Activated CD4-positive, alpha-beta T cell treated with anti-CD3 and anti-CD28 coated beads for 48 hours (primary cell): ENCODE measurements at regions not wholly inside any gene's neighbourhood (a gene's known extent, or its start where the extent isn't known, plus 50 kb on each side); places are given as distances from the start of the nearest gene placed in this dataset.

Experiments
- DNase-seq: peaks from one replicate; pipeline ENCODE4 v3.0.0-alpha.2; 2020

- no peak for DNase-seq
These were observed 164.8 kb downstream of the MACROH2A1 start for GRCh38 chr5:135234242-135234641.

GRCh38 chr5:135233477-135233876 is 165.6 kb downstream of the MACROH2A1 start:
- DNase-seq, result no peak

- DNase-seq, result no peak
These were observed 166.1 kb downstream of the MACROH2A1 start for GRCh38 chr5:135232958-135233357.

DNA sequence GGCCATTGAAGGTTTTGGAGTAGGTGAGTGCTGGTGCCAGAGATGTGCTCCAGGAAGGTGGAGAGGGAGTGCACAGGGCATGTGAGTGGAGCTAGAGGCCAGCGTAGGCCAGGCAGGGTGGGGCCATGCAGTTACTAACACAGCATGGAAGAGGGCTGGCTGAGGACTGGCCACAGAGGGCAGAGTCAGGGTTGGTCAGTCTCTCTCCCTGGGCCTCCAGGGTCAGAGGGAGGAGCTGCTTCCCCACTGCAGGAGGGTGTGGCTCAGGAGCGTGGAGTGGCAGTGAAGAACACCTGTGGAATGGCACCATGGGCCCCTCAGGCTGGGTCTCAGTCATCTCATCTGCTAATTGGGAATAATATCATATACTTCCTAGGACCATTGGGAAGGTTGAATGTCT is 167.7 kb downstream of the MACROH2A1 start:
- no peak for DNase-seq

DNA sequence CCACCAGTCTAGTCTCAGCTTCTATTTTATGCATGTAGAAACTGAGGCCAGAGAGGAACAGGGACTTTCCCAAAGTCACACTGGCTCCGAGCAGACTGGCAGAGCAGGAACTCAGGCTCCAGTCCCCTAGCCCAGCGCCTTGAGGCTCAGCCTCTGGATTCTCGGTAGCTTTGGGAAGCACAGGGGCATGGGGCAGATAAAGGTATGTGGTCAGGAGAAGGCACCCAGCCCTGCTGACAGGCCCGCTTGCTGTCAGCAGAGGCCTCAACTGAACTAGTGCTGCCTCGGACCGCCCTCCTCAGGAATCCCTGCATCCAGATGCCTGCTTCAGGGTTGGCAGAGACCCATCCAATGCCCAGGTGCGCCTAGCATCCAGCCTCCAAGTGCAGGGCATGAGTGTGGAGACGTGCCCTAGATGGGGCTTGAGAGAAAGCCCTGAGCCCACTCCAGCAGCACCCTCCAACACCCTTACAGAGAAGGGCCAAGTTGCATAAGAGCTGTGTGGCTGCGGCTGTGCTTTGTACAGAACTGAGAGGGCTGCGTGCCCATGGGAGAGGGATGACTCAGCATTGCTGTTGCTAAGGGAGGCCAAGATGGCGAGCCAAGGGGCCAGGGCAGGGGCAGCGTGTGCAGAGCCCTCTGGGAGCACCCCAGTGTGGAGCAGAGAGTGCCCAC is 168.6 kb downstream of the MACROH2A1 start:
- peak; percentile 13 for DNase-seq

DNA sequence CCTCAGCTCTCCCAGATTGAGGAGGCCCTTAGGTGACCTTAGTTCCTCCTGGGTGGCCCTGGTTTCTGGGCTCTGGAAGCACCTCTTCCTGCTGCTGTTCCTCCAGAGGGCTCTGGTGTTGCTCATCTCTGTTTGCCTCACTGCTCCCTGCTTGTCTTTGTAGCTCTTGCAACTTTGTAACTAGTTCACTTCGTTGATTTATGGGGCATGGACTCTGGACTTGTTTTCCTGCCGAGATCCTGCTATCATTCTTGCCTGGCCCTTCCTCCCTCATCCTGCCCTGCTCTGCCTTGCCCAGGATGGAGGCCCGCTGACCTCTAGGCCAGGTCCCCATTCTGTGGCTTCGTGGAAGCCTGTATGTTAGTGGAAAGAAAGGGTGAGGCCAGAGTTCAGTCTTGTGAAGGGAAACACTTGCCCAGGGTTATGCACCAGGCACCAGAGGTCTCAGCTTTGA is 169.3 kb downstream of the MACROH2A1 start:
- DNase-seq, result no peak

GRCh38 chr5:135229122-135229521 is 169.9 kb downstream of the MACROH2A1 start:
- no peak for DNase-seq

- no peak for DNase-seq
These were observed 170.8 kb downstream of the MACROH2A1 start for GRCh38 chr5:135228222-135228621.

DNA sequence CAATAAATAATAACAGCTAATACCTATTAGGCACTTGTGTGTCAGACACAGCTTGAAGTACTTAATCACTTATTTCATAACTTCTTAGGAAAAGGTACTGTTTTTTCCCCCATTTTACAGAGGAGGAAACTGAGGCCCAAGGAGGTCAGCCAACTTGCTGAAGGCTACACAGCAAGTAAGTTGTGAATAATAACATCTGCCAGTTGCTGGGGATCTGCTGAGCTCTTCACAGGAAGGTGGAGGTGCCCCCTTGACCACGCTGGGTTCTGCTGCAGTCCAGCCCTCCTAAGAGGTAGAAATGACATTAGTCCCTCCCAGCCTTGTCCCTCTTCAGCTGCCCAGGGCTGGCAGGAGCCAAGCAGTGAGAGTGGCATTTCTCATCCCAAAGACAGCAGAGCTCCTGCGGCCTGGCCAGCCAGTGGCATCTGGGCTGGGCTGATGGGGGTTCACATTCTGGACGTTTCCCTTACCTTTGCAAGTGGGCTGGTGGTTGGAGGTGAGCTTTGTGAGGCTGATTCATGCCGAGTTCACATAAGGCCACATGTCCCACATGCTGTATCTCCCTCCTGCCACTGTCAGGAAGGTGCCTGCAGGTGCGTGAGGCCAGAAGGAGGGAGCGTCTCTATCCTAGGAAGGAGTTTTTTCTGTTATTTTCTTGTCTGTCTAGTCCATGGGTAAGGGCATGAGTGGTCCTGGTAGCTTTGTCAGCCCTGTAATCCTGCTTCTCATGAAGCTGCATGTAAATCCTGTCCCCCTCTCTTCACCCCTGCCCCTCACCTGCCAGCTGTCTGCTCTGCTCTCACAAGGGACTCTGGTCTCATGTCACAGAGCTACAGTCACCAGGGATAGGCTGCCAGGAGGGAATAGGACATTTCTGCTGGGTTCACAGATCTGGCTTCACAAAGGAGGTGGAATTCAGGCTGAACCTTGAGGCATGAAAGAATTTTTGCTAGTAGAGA is 171.7 kb downstream of the MACROH2A1 start:
- DNase-seq, result no peak

GRCh38 chr5:135225856-135226560 is 173.0 kb downstream of the MACROH2A1 start:
- DNase-seq, result no peak

GRCh38 chr5:135223891-135224625 is 175.0 kb downstream of the MACROH2A1 start:
- DNase-seq, result no peak

GRCh38 chr5:135223404-135223803 is 175.6 kb downstream of the MACROH2A1 start:
- DNase-seq, result no peak

DNA sequence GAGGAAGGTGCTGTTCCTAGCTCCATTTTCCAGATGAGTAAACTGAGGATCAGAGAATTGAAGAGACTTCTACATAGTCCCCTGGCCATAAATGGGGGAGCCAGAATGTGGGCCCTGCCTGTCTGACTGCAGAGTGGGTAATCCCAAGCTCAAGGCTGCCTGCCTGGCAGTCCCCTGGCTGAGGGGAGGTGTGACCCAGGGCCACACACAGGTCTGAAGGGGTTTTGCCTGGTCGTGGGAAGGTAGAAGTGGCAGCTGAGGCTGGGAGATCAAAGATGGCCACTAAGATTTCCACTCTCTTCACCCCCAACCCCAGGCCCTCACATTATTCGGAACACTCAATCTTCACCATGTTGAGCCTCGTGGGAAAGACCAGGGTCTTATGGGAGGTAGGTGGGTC is 176.3 kb downstream of the MACROH2A1 start:
- no peak for DNase-seq

- DNase-seq, result peak; percentile 12
These were observed 176.8 kb downstream of the MACROH2A1 start for GRCh38 chr5:135222171-135222681.

DNA sequence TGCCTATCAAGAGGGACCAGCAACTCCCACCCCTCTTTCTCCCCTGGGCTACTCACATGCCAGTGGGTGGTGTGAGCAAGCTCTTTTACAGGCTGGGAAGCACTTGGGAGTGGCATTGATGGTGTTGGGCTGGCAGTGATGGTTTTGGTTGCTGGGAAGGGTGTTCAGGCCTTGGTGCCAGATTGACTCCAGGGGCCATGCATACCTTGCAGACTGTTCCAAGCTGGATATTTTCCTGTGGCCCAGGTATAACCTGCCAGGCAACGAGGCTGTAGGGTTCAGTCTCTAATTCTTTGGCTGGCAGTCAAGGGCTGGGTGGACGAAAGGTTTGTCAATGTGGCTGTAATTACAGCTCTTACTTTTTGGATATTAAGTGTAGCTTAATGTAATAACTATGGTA is 177.3 kb downstream of the MACROH2A1 start:
- no peak for DNase-seq

GRCh38 chr5:135221187-135221473 is 177.9 kb downstream of the MACROH2A1 start:
- no peak for DNase-seq

GRCh38 chr5:135220394-135221186 is 178.4 kb downstream of the MACROH2A1 start:
- no peak for DNase-seq

DNA sequence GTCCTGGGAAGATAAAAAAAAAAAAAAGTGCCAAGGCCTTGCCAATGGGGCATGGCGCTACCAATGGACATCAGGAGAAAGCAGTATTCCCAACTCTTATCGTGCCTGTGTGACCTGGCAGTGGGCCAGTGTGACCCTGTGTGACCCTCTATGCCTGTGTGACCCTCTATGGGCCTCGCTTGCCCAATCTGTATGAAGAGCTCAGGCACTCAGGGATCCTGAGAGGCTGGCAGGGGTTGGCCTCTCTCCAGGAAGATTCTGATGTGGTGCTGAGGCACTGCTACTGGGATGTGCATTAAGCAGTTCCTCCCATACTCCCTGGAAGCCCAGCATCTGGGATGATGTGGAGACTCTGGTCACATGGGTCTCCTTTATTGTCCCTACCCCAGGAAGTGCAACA is 179.2 kb downstream of the MACROH2A1 start:
- no peak for DNase-seq

- no peak for DNase-seq
These were observed 180.1 kb downstream of the MACROH2A1 start for GRCh38 chr5:135218790-135219568.

- no peak for DNase-seq
These were observed 180.6 kb downstream of the MACROH2A1 start for GRCh38 chr5:135218486-135218755.
